ENCODE measurements at regions not wholly inside any gene's neighbourhood (a gene's known extent, or its start where the extent isn't known, plus 50 kb on each side); places are given as distances from the start of the nearest gene placed in this dataset.

GRCh38 chr7:69110450-69111050 lies 487.7 kb upstream of the AUTS2 start:
- TF ChIP-seq CTCF (IDR thresholded peaks at IDR 0.05) (no peak), EP300 (IDR thresholded peaks at IDR 0.05) (no peak), POLR2A (IDR thresholded peaks at IDR 0.05) (no peak), POLR2AphosphoS5 (IDR thresholded peaks at IDR 0.05) (no peak)
